GM18517 (cell line): ENCODE measurements at regions not wholly inside any gene's neighbourhood (a gene's known extent, or its start where the extent isn't known, plus 50 kb on each side); places are given as distances from the start of the nearest gene placed in this dataset.

ENCODE experiments used
- ATAC-seq: cut with Tn5 transposase; IDR thresholded peaks from one replicate; pipeline ENCODE4 v1.9.1; 2021; ENCODE audit warnings: mild to moderate bottlenecking, moderate library complexity; ENCODE audit not compliant: unreplicated experiment

GRCh38 chr4:111454961-111455360, 690.3 kb upstream of the FAM241A start:
- no peak for ATAC-seq

- ATAC-seq, result no peak
Measured at GRCh38 chr4:111464251-111465045, 680.8 kb upstream of the FAM241A start.

DNA sequence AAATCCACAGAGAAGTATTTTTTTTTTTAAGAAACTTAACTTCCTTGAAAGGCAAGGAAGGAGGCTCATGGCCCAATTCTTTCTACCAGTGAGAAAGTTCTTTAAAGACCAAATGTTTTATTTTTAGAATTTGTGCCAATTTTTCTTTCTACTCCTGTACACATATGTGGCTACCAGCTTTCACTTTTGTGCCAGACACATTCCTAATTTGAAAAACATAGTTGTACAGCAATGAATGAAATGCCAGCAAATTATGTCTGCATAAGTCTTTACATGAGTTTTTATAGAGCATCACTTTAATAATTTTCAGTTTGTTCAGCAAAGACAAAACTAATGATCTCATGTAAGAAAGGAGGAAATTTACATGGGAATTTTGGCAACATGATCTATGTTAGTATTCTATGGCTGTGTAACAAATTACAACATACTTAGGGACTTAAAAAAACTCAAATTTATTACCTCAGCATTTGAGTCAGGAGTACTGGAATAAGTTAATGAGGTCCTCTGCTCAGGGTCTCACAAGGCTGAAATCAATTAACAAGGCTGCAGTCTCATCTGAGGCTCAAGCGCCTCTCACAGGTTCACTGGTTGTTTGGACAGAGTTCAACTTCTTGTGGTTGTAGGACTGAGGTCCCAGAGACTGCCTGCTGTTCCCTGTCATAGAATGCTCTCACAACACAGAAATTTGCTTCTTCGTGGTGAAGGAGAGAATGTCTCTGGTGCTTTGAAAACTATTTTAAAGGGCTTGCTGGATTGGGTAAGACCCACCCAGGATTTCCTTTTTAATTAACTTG, 678.2 kb upstream of the FAM241A start:
- ATAC-seq, result no peak

GRCh38 chr4:111475001-111475400, 670.3 kb upstream of the FAM241A start:
- ATAC-seq, result no peak

GRCh38 chr4:111475666-111476065, 669.6 kb upstream of the FAM241A start:
- ATAC-seq, result no peak

DNA sequence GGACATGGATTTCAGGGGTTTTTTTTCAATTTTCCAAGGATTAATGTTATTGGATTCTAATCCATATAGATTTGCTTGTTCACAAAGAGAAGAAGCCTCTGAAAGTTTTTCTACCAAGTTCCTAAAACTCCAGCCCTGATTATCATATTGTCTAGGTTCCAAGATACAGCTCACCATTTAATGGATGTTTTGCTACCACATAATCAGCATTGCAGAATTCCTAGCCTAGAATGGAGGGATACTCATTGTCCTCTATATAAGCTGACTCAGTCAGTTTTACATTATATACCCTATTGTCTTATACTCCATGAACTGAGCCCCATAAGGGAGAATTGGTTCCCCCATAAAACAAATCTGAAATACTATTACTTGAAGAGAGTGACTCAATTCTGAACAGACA, 664.7 kb upstream of the FAM241A start:
- no peak for ATAC-seq

DNA sequence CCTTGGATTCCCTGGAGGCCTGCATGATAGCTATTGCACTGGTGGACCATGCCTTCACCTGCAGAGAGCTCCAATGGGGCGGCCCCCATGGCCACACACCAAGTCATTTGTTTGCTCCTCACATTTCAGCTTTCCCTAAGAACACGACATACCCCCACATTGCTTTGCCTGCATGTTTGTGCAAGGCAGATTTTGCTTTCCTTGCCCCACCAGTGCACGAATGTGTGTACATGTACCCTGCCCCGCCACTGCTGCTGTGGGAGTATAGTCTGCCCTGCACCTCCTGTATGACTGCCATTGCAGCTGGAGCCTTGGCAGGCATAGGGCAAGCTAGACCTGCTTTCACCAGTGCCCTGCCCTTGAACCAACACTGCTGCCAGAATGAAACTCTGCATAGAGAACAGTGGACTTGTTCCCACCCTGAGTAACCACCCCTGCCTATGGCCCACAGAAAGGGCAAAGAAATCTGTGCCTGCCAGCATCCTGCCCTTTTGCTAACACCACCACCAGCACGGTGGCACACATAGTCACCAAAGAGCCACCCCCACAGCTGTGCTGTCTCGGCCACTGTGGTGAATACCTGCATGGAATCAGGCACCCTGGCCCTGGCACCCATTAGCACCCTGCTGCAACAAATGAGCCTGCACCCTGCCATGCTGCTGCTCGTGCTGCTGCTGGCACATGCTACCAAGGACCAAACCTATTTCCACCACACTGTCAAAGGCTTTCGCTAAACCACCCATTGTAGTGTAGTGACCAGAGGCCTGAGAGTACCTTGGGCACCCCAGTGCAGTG, 661.7 kb upstream of the FAM241A start:
- no peak for ATAC-seq

- ATAC-seq, result no peak
Measured at GRCh38 chr4:111492496-111492895, 652.8 kb upstream of the FAM241A start.

DNA sequence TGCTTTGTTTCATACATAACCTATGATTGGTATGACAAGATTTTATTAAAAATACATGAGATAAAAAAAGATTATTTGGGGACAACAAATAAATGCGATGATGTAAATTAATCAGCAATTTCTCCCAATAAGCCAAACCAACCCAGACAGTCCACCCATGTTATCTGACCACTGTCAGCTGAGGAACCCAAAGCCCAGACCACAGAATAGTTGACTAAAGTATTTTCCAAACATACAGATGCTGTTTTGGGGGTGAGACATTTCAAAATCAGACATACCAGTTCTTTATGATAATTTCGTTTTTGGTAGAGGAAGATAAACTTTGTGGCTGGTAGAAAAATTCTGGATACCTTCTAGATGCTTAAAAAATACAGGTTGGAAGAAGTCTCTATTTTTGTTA, 650.8 kb upstream of the FAM241A start:
- ATAC-seq, result no peak

DNA sequence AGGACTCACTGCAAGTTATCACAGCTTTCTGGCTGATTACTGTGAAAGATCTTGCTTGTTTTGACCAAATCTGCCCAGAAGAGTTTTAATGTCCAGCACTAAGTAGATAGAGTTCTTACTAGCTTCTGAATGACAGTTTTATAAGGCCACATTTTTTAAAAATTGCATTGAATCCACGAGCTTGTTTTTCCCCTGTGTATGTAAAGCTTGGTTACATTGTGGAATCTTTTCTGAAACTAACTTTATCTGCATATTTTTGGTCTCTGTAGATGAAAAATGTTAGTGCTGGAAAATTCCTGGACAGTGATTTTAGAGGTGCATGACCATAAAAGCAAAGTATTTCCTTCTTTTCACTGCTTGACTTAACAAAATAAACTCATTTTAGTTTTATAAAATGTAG, 650.3 kb upstream of the FAM241A start:
- ATAC-seq, result no peak

DNA sequence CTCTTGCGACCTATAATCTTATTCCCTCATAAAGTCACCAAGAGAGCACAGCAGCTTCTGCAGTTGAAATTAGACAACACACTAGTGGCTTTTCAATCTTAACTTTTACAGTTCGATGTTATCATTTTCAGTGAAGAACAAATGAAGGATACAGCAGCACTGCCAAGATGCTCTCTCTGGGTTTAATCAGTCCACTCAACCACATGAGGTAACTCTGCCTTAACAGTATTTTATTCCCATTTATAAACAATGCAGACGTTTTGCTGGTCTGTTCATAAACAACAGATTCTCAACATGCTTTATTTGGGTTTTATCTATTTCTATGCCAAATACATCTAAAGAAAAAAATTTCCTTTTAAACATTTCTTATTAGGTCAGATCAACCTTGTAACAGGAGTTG, 646.0 kb upstream of the FAM241A start:
- ATAC-seq, result no peak

- ATAC-seq, result no peak
Measured at GRCh38 chr4:111499706-111500105, 645.5 kb upstream of the FAM241A start.

- ATAC-seq, result no peak
Measured at GRCh38 chr4:111500858-111501257, 644.4 kb upstream of the FAM241A start.

GRCh38 chr4:111501946-111502345, 643.3 kb upstream of the FAM241A start:
- no peak for ATAC-seq

DNA sequence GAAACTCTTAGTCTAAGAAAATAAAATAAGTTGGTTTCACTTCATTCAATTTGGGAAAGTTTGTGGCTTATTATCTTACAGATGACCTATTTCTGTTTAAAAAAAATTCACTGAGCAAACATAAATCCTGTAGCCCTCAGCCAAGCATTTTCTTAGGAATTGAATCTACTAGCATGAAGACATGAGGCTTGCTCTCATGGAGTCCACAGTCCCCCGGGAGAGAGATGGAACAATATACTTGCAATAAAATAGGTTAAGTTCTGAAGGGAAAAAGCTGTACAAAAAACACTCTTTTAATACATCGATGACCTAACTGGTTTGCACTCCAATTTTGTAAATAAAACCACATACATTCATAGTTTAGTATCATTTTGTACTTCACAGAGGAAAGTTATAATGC, 642.6 kb upstream of the FAM241A start:
- no peak for ATAC-seq

GRCh38 chr4:111506706-111507105, 638.5 kb upstream of the FAM241A start:
- ATAC-seq, result no peak

GRCh38 chr4:111510535-111510934, 634.7 kb upstream of the FAM241A start:
- no peak for ATAC-seq

GRCh38 chr4:111512081-111512783, 633.0 kb upstream of the FAM241A start:
- ATAC-seq, result no peak

DNA sequence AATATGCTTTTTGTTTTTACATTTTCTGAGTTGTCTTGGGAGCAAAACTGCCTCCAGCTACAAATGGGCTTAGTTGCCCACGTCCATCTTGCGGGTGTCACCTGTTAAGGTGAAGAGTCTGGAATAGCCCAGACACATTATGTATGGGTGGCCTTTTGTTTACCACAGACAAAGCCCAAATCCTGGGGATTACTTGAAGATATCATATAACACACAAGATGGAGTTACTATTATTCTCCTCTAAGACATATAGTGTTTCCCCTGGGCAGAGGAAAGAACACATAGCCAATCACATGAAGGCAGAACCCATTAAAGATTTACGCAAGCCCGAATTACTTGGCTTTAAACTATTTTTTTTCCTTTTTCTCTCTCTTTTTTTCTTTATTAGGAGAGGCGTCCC, 625.6 kb upstream of the FAM241A start:
- no peak for ATAC-seq

- no peak for ATAC-seq
Measured at GRCh38 chr4:111530446-111530845, 614.8 kb upstream of the FAM241A start.

GRCh38 chr4:111535792-111536191, 609.5 kb upstream of the FAM241A start:
- ATAC-seq, result no peak
